ENCODE measurements at regions not wholly inside any gene's neighbourhood (a gene's known extent, or its start where the extent isn't known, plus 50 kb on each side); places are given as distances from the start of the nearest gene placed in this dataset.

- TF ChIP-seq IRF3 (IDR thresholded peaks at IDR 0.05; ENCODE audit: low read depth, low read length) (no peak), MXI1 (IDR thresholded peaks at IDR 0.05; ENCODE audit: low read depth, low read length) (no peak), ELF1 (IDR thresholded peaks at IDR 0.05) (no peak), SIN3A (IDR thresholded peaks at IDR 0.05; ENCODE audit: borderline replicate concordance, low read depth, low read length) (no peak), JUND (IDR thresholded peaks at IDR 0.05) (no peak), RFX5 (IDR thresholded peaks at IDR 0.05; ENCODE audit: low read length) (no peak), EP300 (IDR thresholded peaks at IDR 0.05; ENCODE audit: borderline replicate concordance in 1 of 2, low read depth in 1 of 2, low read length in 1 of 2) (no peak), GABPA (IDR thresholded peaks at IDR 0.05; ENCODE audit: low read depth) (no peak)
- no peak for DNase-seq
- no peak overlapping the region for H3K9ac ChIP-seq
- ChIA-PET CTCF (no interaction called here), POLR2A (no interaction called here)
- no peaks in the 10 kb centered on the region; the same call in 1 of the 2 replicates for H3K27me3 ChIP-seq (ENCODE audit: insufficient read depth)
- H3K36me3 ChIP-seq (replicated peaks in 1 of 2; ENCODE audit: control insufficient read depth in 1 of 2, insufficient read depth in 2 of 2, low read length in 1 of 2): no peaks in the 10 kb centered on the region
- no peak overlapping the region for H2AFZ ChIP-seq (ENCODE audit: low read depth)
- H3K79me2 ChIP-seq (ENCODE audit: insufficient read depth): no peaks in the 10 kb centered on the region
- no peak overlapping the region for H3K27ac ChIP-seq (ENCODE audit: low read depth in 2 of 2, low read length in 1 of 2)
- H3F3A ChIP-seq (replicated peaks; ENCODE audit: insufficient read depth): no peaks in the 10 kb centered on the region
- H3K4me1 ChIP-seq (ENCODE audit: control insufficient read depth in 1 of 2, insufficient read depth in 2 of 2, low read depth in 1 of 2, low read length in 1 of 2): no peaks in the 10 kb centered on the region; a peak in 1 of 4 replicates
- 12% methylated on average over 4 of the region's 4 CpGs for WGBS (ENCODE audit: low lambda C conversion rate)
- no peaks in the 10 kb centered on the region for H4K20me1 ChIP-seq (ENCODE audit: insufficient read depth)
- H3K4me2 ChIP-seq: no peak overlapping the region
- no peaks in the 10 kb centered on the region for H3K9me3 ChIP-seq
- no peaks in the 10 kb centered on the region for H3K9me2 ChIP-seq
- H3K4me3 ChIP-seq (ENCODE audit: low read depth in 2 of 2, low read length in 1 of 2): no peak overlapping the region
These were observed 108.7 kb downstream of the TRIM43 start for GRCh38 chr2:95700519-95700918.

- no peaks in the 10 kb centered on the region for H4K20me1 ChIP-seq (ENCODE audit: insufficient read depth)
- ChIA-PET CTCF (no interaction called here), POLR2A (no interaction called here)
These were observed 110.7 kb downstream of the TRIM43 start for GRCh38 chr2:95702471-95702870.

More at GRCh38 chr2:95702471-95702870, 110.7 kb downstream of the TRIM43 start:
- H3K79me2 ChIP-seq (ENCODE audit: insufficient read depth): no peaks in the 10 kb centered on the region
- H3K4me2 ChIP-seq: no peak overlapping the region
- 30% methylated on average over 7 of the region's 7 CpGs for WGBS (ENCODE audit: low lambda C conversion rate)
- no peaks in the 10 kb centered on the region for H3K36me3 ChIP-seq (replicated peaks in 1 of 2; ENCODE audit: control insufficient read depth in 1 of 2, insufficient read depth in 2 of 2, low read length in 1 of 2)
- TF ChIP-seq MEF2A (IDR thresholded peaks at IDR 0.05; ENCODE audit: borderline replicate concordance, low read depth): no peak
- no peak for TF ChIP-seq USF2 (IDR thresholded peaks at IDR 0.05; ENCODE audit: borderline replicate concordance, low read depth, low read length)
- TF ChIP-seq EP300 (IDR thresholded peaks at IDR 0.05; ENCODE audit: borderline replicate concordance in 1 of 2, low read depth in 1 of 2, low read length in 1 of 2): no peak
- no peak for TF ChIP-seq SIN3A (IDR thresholded peaks at IDR 0.05; ENCODE audit: borderline replicate concordance, low read depth, low read length)
- no peak for TF ChIP-seq MXI1 (IDR thresholded peaks at IDR 0.05; ENCODE audit: low read depth, low read length)
- no peak for TF ChIP-seq GATA2 (CRISPR knock-in tag; IDR thresholded peaks at IDR 0.05)
- TF ChIP-seq RFX5 (IDR thresholded peaks at IDR 0.05; ENCODE audit: low read length): no peak
- no peak for TF ChIP-seq TAF1 (IDR thresholded peaks at IDR 0.05; ENCODE audit: borderline replicate concordance, low read depth, low read length)
- no peak for TF ChIP-seq PBX3 (IDR thresholded peaks at IDR 0.05)
- no peak for TF ChIP-seq FOXJ3 (CRISPR knock-in tag; IDR thresholded peaks at IDR 0.05)
- no peak for TF ChIP-seq CTCF (IDR thresholded peaks at IDR 0.05)
- no peak for TF ChIP-seq RAD21 (IDR thresholded peaks at IDR 0.05; ENCODE audit: low read length)
- TF ChIP-seq FOSL2 (IDR thresholded peaks at IDR 0.05; ENCODE audit: borderline replicate concordance, low read depth): no peak
- TF ChIP-seq ELF1 (IDR thresholded peaks at IDR 0.05): no peak
- TF ChIP-seq IRF3 (IDR thresholded peaks at IDR 0.05; ENCODE audit: low read depth, low read length): no peak
- no peak overlapping the region for H3K9ac ChIP-seq
- no peaks in the 10 kb centered on the region for H3K9me3 ChIP-seq
- DNase-seq: no peak
- no peaks in the 10 kb centered on the region for H3K9me2 ChIP-seq
- peaks cover 0 to 5% of the 10 kb centered on the region in 2 experiments; a peak in 1 of 4 replicates for H3K4me1 ChIP-seq (ENCODE audit: control insufficient read depth in 1 of 2, insufficient read depth in 2 of 2, low read depth in 1 of 2, low read length in 1 of 2)
- H3K27me3 ChIP-seq (ENCODE audit: insufficient read depth): no peaks in the 10 kb centered on the region
- H2AFZ ChIP-seq (ENCODE audit: low read depth): no peak overlapping the region
- no peaks in the 10 kb centered on the region for H3F3A ChIP-seq (replicated peaks; ENCODE audit: insufficient read depth)
- no peak overlapping the region for H3K27ac ChIP-seq (ENCODE audit: low read depth in 2 of 2, low read length in 1 of 2)
- H3K4me3 ChIP-seq (ENCODE audit: low read depth in 2 of 2, low read length in 1 of 2): no peak overlapping the region
